ENCODE measurements at regions not wholly inside any gene's neighbourhood (a gene's known extent, or its start where the extent isn't known, plus 50 kb on each side); places are given as distances from the start of the nearest gene placed in this dataset.

DNA sequence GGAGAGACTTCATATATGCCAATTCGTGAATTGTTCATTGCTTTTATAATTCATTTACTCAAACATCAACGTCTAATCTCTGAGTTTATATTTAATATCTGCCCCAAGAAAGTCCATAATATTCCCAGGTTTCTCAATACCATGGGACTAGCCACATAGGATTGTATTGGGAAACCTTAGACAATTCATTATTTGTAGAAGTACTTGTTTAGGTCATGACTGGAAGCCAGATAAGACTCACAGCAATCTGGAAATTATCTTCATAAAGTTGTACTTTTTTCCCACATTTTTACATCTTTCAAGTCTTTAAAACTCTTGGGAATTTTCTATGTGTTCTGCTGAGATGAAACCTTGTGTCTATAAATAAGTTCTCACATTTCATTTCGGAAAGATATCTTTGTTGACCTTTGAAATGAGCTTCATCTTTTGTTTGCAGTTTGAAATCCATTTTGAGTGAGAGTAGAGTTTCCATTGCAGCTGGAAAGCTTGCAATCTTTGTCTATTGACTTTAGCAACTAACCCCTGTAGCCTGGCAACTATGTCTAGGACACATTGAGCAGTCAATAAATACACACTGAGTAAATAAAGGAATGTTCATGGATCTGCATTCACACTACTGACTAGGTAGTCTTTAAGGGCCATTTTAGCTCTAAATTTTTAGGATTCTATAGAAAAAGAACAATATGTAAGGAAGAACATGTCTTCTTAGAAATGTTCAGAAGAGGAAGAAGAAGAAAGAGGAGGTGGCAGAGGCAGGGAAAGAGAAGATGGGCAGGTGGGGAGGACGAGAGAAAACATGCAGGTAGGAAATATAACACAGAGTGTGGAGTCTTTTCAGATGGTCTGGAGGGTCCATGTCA lies 154.4 kb downstream of the LRIG3 start:
- Histone ChIP-seq H3K27me3 (replicated peaks; ENCODE audit: control insufficient read depth, insufficient read depth, low read length) (no peaks in the 10 kb centered on the region), H3K4me3 (replicated peaks; ENCODE audit: low read depth, low read length) (no peak overlapping the region), H3K36me3 (ENCODE audit: control insufficient read depth, insufficient read depth, low read length) (no peaks in the 10 kb centered on the region)
- DNase-seq (ENCODE audit: extremely low read depth, insufficient read length), result no peak
- TF ChIP-seq, protein P1, sequence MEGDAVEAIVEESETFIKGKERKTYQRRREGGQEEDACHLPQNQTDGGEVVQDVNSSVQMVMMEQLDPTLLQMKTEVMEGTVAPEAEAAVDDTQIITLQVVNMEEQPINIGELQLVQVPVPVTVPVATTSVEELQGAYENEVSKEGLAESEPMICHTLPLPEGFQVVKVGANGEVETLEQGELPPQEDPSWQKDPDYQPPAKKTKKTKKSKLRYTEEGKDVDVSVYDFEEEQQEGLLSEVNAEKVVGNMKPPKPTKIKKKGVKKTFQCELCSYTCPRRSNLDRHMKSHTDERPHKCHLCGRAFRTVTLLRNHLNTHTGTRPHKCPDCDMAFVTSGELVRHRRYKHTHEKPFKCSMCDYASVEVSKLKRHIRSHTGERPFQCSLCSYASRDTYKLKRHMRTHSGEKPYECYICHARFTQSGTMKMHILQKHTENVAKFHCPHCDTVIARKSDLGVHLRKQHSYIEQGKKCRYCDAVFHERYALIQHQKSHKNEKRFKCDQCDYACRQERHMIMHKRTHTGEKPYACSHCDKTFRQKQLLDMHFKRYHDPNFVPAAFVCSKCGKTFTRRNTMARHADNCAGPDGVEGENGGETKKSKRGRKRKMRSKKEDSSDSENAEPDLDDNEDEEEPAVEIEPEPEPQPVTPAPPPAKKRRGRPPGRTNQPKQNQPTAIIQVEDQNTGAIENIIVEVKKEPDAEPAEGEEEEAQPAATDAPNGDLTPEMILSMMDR (IDR thresholded peaks at IDR 0.05; ENCODE audit: insufficient read depth, low read length, poor library complexity, severe bottlenecking), result no peak

DNA sequence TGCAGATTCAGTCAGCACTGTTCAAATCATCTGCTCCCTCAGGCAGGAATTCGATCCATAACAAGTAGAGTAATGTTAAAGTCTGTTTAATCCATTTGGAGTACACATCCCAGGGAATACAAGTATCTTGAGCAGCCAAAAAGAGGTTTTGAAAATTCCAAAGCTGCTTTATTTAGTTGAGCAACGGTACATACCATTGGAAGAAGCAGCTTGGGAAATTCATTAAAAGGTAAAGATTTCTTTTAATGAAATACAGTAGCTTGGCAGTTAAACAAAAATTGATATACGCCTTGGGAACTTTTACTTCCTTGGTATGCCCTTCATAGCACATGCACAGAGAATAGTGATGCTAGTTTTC lies 153.8 kb downstream of the LRIG3 start:
- no peaks in the 10 kb centered on the region for H3K36me3 ChIP-seq (ENCODE audit: control insufficient read depth, insufficient read depth, low read length)
- TF ChIP-seq, protein P1 (IDR thresholded peaks at IDR 0.05; ENCODE audit: insufficient read depth, low read length, poor library complexity, severe bottlenecking), result no peak
- H3K27me3 ChIP-seq (replicated peaks; ENCODE audit: control insufficient read depth, insufficient read depth, low read length), result no peaks in the 10 kb centered on the region
- no peak for DNase-seq (ENCODE audit: extremely low read depth, insufficient read length)
- no peak overlapping the region for H3K4me3 ChIP-seq (replicated peaks; ENCODE audit: low read depth, low read length)

DNA sequence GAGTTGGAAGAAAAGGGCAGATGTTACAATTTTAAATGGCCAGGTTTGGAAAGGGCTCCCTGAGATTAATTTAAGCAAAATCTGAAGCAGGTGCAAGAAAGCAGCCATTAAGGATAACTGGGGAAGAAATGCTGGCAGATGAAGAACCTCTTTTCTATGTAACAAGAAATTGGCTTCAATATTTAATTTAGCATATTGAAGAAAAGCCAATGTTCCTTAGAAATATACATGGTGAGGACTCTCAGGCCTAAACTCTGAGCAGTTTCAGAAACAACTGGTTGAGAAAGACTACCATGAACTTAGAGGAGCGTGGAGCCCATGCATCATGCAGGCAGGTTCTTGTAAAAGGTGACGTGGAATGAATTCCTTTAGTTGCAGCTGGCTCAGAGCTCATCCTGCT lies 152.8 kb downstream of the LRIG3 start:
- no peak overlapping the region for H3K4me3 ChIP-seq (replicated peaks; ENCODE audit: low read depth, low read length)
- H3K27me3 ChIP-seq (replicated peaks; ENCODE audit: control insufficient read depth, insufficient read depth, low read length), result no peaks in the 10 kb centered on the region
- no peaks in the 10 kb centered on the region for H3K36me3 ChIP-seq (ENCODE audit: control insufficient read depth, insufficient read depth, low read length)
- DNase-seq (ENCODE audit: extremely low read depth, insufficient read length), result no peak
- TF ChIP-seq, protein P1 (IDR thresholded peaks at IDR 0.05; ENCODE audit: insufficient read depth, low read length, poor library complexity, severe bottlenecking), result no peak

DNA sequence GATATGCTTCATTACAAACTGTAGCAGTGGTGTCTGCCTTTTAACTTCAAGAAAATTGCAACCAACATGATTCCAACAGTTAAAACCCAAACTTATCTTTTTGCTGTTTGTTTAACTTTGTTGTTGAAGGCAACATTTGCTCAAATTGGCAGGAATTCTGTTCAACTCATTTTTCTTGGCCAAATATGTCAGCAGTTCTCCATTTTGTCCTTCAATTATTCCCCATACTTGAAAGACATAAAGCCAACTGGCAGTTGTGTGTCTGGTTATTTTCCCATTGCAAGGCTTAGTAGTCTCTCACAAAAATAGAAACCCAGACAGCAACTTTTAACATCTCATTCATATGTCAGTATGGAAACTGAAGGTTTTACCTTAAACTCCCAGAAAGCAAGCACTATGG lies 146.3 kb downstream of the LRIG3 start:
- DNase-seq (ENCODE audit: extremely low read depth, insufficient read length), result no peak
- TF ChIP-seq, protein P1 (IDR thresholded peaks at IDR 0.05; ENCODE audit: insufficient read depth, low read length, poor library complexity, severe bottlenecking), result no peak

DNA sequence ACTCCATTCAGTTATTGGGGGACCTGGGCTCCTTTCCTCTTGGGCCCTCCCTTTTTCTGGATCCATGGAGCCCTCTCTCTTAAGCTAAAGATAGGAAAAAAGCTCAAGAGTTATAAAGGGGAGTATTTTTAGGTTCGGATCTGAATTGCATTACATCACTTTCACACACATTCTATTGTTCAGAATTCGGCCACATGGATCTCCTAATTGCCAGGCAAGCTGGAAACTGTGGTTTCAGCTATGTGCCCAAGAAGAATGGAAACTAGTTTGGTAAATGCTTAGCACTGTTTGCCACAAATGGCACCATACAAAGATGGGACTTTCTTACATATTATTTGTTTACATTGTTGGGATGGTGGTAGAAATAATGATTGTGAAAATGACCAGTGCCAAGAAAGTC lies 145.6 kb downstream of the LRIG3 start:
- Histone ChIP-seq H3K27me3 (replicated peaks; ENCODE audit: control insufficient read depth, insufficient read depth, low read length) (no peaks in the 10 kb centered on the region), H3K36me3 (ENCODE audit: control insufficient read depth, insufficient read depth, low read length) (no peaks in the 10 kb centered on the region), H3K4me3 (replicated peaks; ENCODE audit: low read depth, low read length) (no peak overlapping the region)
- TF ChIP-seq, protein P1 (IDR thresholded peaks at IDR 0.05; ENCODE audit: insufficient read depth, low read length, poor library complexity, severe bottlenecking), result no peak
- DNase-seq (ENCODE audit: extremely low read depth, insufficient read length), result no peak

More for the DNA sequence above, 146.3 kb downstream of the LRIG3 start:
- Histone ChIP-seq H3K4me3 (replicated peaks; ENCODE audit: low read depth, low read length) (no peak overlapping the region), H3K36me3 (ENCODE audit: control insufficient read depth, insufficient read depth, low read length) (no peaks in the 10 kb centered on the region), H3K27me3 (replicated peaks; ENCODE audit: control insufficient read depth, insufficient read depth, low read length) (no peaks in the 10 kb centered on the region)

All from GM06990 (cell line).